GM21360 (cell line): ENCODE measurements at regions not wholly inside any gene's neighbourhood (a gene's known extent, or its start where the extent isn't known, plus 50 kb on each side); places are given as distances from the start of the nearest gene placed in this dataset.
"Not testable (repeated sequence)": the region's sequence is repeated elsewhere in the genome, so short reads cannot be mapped to it uniquely, and the experiment has no call there.

Experiments used
- ATAC-seq: cut with Tn5 transposase; IDR thresholded peaks from one replicate; pipeline ENCODE4 v1.9.1; 2021; ENCODE audit warnings: mild to moderate bottlenecking, moderate library complexity; ENCODE audit not compliant: unreplicated experiment

DNA sequence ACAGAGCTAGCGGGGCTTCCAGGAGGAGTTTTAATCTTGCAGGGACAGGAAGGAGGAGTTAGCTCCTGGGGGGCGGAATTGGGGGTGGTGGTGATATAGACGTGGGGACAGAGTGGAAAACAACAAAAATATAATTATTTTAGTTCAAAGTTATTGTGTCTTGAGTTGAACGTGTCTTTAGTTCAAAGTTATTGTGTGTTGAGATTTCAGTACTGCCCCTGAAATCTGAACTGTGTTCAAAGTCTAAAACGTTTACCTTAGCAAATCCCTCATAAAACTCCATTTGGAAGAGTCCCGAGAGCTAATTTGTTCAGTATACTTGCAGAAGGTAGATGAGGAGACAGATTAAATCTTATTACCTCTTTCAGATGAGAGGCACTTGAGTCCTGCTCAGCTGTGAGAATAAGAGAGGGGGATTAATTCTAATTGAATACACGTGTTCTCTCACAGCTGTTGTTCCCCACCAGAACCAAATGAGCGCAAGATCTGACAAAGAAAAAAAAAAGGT, 132.4 kb upstream of the ALDH3B2 start:
- ATAC-seq = not testable (repeated sequence)

GRCh38 chr11:67806183-67806582, 131.8 kb upstream of the ALDH3B2 start:
- not testable (repeated sequence) for ATAC-seq

- peak; percentile 71 for ATAC-seq
Measured at GRCh38 chr11:67805253-67806126, 131.1 kb upstream of the ALDH3B2 start.

- ATAC-seq = peak; percentile 34
Measured at GRCh38 chr11:67804435-67805252, 130.2 kb upstream of the ALDH3B2 start.

GRCh38 chr11:67803519-67803918, 129.1 kb upstream of the ALDH3B2 start:
- ATAC-seq = not testable (repeated sequence)

DNA sequence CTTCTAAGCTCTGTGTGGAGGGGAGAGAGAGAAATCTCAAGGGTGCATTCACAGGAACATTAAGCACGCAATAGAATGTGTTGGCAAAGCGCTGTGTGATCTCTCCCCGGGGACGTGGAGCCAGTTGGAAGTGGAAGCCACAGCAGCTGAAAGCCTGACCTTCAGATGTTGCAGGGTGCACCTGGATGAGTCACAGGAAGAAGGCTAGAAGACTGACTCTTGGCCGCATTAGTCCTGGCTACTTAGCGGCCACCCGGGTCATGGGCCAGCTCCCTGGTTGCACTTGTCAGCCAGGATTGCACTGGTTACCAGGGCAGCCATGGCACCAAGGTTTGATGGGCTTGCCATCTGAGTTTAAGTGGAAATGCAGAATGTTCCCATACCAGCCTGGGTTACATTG, 128.6 kb upstream of the ALDH3B2 start:
- ATAC-seq = not testable (repeated sequence)

- not testable (repeated sequence) for ATAC-seq
Measured at GRCh38 chr11:67802623-67803022, 128.2 kb upstream of the ALDH3B2 start.

GRCh38 chr11:67801397-67801796, 127.0 kb upstream of the ALDH3B2 start:
- ATAC-seq = not testable (repeated sequence)

DNA sequence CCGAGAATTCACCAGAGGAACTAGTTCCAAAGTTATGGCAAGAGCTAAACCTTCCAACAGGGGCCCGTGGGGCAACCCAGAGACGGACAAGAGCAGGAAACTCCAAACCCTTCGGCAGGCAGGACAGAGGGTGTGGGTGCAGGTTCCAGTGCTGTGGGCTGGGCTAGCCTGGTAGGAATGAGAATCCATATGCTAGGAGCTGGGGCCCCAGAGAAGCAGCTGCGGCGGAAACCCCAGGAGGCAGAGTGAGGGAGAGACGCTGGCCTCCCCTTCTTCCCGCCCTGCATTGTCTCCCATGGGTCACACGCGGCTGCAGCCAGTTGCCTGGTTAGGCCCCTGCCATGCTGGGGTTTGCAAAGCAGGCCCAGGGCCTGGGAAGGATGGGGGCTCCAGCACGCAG, 126.2 kb upstream of the ALDH3B2 start:
- not testable (repeated sequence) for ATAC-seq

GRCh38 chr11:67799808-67800207, 125.4 kb upstream of the ALDH3B2 start:
- ATAC-seq = not testable (repeated sequence)

DNA sequence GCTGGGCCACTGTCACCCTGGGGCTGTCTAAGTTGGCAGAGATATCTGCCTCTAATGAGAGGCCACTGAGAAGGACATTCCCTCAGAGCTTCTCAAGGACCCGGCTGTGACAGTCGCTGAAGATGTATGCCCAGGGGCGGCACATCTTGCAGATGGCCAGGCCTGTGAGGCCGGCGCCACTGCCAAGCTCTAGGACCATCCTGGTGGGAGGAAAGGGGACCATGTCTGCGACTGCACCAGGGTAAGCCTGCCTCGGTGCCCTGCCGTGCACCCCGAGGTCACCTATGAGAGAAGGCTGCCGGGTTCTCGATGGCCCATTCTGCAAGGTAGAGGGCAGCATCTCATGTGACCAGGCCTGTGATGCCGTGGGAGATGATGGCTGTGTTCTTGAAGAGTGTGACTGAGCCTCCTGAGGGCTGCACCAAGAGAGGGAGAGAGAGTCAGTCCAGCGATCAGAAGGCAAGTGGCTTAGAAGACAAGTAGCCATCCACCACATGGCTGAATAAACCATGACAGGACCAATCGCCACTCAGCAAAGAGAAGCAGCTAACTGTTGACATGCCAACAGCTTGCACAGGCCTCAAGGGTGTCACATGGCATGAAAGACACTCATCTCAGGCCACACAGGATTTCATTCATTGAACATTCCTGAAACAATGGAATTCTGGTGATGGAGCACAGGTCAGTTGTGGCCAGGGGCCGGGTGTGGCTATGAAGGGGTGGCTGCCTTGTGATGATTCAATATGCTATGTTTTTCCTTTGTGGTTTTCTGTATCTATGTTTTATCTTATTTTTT, 123.5 kb upstream of the ALDH3B2 start:
- not testable (repeated sequence) for ATAC-seq

GRCh38 chr11:67795746-67796145, 121.3 kb upstream of the ALDH3B2 start:
- ATAC-seq = no peak

DNA sequence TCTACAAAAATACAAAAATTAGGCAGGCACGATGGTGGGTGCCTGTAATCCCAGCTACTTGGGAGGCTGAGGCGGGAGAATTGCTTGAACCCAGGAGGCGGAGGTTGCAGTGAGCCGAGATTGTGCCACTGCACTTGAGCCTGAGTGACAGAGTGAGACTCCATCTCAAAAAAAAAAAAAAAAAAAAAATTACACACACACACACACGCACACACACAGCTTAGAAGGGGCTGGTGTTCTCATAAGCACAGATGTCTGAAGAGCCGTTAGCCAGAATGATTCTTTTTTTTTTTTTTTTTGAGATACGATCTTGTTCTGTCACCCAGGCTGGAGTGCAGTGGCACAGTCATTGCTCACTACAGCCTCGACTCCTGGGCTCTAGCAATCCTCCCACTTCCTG, 119.3 kb upstream of the ALDH3B2 start:
- ATAC-seq = not testable (repeated sequence)

GRCh38 chr11:67792273-67792990, 118.0 kb upstream of the ALDH3B2 start:
- not testable (repeated sequence) for ATAC-seq

GRCh38 chr11:67791598-67792170, 117.3 kb upstream of the ALDH3B2 start:
- ATAC-seq = not testable (repeated sequence)

GRCh38 chr11:67788341-67788695, 113.9 kb upstream of the ALDH3B2 start:
- ATAC-seq = not testable (repeated sequence)

GRCh38 chr11:67787681-67788340, 113.4 kb upstream of the ALDH3B2 start:
- not testable (repeated sequence) for ATAC-seq

- not testable (repeated sequence) for ATAC-seq
Measured at GRCh38 chr11:67781967-67782366, 107.5 kb upstream of the ALDH3B2 start.

DNA sequence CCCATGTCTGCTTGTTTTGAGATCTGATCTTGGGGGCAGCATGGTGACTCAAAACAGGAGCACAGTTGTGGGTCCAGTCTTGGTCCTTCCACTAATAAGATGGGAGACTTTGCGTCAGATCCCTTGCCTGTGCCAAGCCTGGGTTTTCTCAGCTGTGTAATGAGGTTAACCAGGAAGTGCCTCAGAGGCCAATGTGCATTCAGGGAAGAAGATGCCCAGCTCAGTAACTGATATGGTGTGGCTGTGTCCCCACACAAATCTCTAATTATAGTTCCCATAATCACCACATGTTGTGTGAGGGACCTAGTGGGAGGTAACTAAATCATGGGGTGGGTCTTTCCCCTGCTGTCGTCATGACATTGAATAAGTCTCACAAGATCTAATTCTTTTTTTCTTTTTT, 107.1 kb upstream of the ALDH3B2 start:
- not testable (repeated sequence) for ATAC-seq
